ENCODE measurements at regions not wholly inside any gene's neighbourhood (a gene's known extent, or its start where the extent isn't known, plus 50 kb on each side); places are given as distances from the start of the nearest gene placed in this dataset.

DNA sequence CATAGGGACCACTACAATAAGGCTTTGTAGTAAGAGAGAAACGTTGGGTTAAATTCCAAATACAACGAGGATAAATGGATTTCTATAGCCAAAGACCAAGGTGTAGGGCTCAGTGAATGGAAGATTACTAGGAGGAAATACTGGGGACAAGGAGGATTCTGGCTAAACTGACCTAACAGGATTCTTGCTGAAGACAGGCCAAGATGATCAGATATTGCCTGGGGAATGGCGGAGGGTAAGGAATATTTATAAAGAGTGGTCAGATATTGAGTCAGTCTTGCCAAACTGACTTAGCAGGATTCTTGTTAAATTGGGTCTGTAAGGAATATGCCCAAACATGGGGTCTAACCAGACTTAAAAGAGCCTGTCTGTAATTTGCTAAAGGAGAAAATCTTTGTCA is 463.8 kb downstream of the EDEM1 start:
- no peaks in the 10 kb centered on the region for H3K79me2 ChIP-seq (ENCODE audit: control insufficient read depth, insufficient read depth, low read length)
- no peak overlapping the region for H3K4me2 ChIP-seq (ENCODE audit: insufficient read depth, low read length)
- H3K36me3 ChIP-seq (ENCODE audit: control insufficient read depth, insufficient read depth, low read length) = no peaks in the 10 kb centered on the region
- no peak overlapping the region for H3K9ac ChIP-seq (ENCODE audit: insufficient read depth in 1 of 2, low read depth in 2 of 2, low read length in 2 of 2)
- no peaks in the 10 kb centered on the region for H3K4me1 ChIP-seq (replicated peaks in 1 of 2; ENCODE audit: control insufficient read depth in 2 of 2, insufficient read depth in 2 of 2, low read length in 2 of 2)
- in situ Hi-C loops (cut with MboI) = no loop called here
- H3K27me3 ChIP-seq (ENCODE audit: control insufficient read depth in 2 of 2, insufficient read depth in 2 of 2, low read length in 2 of 2) = no peaks in the 10 kb centered on the region
- no peaks in the 10 kb centered on the region for H4K20me1 ChIP-seq (replicated peaks; ENCODE audit: control insufficient read depth, insufficient read depth, low read length)
- no peaks in the 10 kb centered on the region for H3K9me3 ChIP-seq (replicated peaks; ENCODE audit: control insufficient read depth, insufficient read depth, low read depth, low read length)
- H2AFZ ChIP-seq (ENCODE audit: low read depth, low read length) = no peak overlapping the region
- no peaks in the 10 kb centered on the region for H3K9me1 ChIP-seq (ENCODE audit: control insufficient read depth, insufficient read depth, low read length)
- H3K27ac ChIP-seq (ENCODE audit: extremely low read depth, low read depth, low read length) = no peak overlapping the region
- no peak for DNase-seq (ENCODE audit: extremely low read depth in 1 of 4, low spot score in 3 of 4)
- no peak for ATAC-seq
- no peak for FAIRE-seq
- no TSS peak for BruUV-seq (replicated peaks)
- ChIA-PET CTCF (ENCODE audit: low intra/inter-chr PET ratio) (interaction anchor here (0.7 kb wide), 1 partner anchor 22 kb away, joined by 3 read pairs; no protein-coding TSS in a partner anchor), POLR2A (no interaction called here)
- intact Hi-C loops (cut with micrococcal nuclease) = no loop called here
- 6% methylated on average over 3 of the region's 3 CpGs for WGBS (ENCODE audit: insufficient coverage, low coverage, missing lambda C conversion rate)
- H3K4me3 ChIP-seq = no peak overlapping the region
- TF ChIP-seq SRSF7 (optimal IDR thresholded peaks at IDR 0.05; ENCODE audit: low read depth, low read length) = no peak
- no peak for TF ChIP-seq NR2C1 (IDR thresholded peaks at IDR 0.05)
- no peak for TF ChIP-seq NR2C1 (tag; IDR thresholded peaks at IDR 0.05)
- TF ChIP-seq, protein P1, sequence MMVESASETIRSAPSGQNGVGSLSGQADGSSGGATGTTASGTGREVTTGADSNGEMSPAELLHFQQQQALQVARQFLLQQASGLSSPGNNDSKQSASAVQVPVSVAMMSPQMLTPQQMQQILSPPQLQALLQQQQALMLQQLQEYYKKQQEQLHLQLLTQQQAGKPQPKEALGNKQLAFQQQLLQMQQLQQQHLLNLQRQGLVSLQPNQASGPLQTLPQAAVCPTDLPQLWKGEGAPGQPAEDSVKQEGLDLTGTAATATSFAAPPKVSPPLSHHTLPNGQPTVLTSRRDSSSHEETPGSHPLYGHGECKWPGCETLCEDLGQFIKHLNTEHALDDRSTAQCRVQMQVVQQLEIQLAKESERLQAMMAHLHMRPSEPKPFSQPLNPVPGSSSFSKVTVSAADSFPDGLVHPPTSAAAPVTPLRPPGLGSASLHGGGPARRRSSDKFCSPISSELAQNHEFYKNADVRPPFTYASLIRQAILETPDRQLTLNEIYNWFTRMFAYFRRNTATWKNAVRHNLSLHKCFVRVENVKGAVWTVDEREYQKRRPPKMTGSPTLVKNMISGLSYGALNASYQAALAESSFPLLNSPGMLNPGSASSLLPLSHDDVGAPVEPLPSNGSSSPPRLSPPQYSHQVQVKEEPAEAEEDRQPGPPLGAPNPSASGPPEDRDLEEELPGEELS (CRISPR knock-in tag; IDR thresholded peaks at IDR 0.05; ENCODE audit: borderline replicate concordance) = no peak
- TF ChIP-seq DPF2 (IDR thresholded peaks at IDR 0.05) = no peak
- TF ChIP-seq ERF (CRISPR knock-in tag; IDR thresholded peaks at IDR 0.05) = no peak
- TF ChIP-seq SRSF3 (IDR thresholded peaks at IDR 0.05; ENCODE audit: insufficient read depth, low read length) = no peak
- TF ChIP-seq ATF1 (CRISPR knock-in tag; IDR thresholded peaks at IDR 0.05) = no peak
- no peak for TF ChIP-seq ATF1 (tag; IDR thresholded peaks at IDR 0.05)
- no peak for TF ChIP-seq POLR3A (IDR thresholded peaks at IDR 0.05; ENCODE audit: borderline replicate concordance, extremely low read depth, insufficient read depth, insufficient read length)
- no peak for TF ChIP-seq PHF20 (IDR thresholded peaks at IDR 0.05; ENCODE audit: partially characterized antibody)
- TF ChIP-seq, protein P2, sequence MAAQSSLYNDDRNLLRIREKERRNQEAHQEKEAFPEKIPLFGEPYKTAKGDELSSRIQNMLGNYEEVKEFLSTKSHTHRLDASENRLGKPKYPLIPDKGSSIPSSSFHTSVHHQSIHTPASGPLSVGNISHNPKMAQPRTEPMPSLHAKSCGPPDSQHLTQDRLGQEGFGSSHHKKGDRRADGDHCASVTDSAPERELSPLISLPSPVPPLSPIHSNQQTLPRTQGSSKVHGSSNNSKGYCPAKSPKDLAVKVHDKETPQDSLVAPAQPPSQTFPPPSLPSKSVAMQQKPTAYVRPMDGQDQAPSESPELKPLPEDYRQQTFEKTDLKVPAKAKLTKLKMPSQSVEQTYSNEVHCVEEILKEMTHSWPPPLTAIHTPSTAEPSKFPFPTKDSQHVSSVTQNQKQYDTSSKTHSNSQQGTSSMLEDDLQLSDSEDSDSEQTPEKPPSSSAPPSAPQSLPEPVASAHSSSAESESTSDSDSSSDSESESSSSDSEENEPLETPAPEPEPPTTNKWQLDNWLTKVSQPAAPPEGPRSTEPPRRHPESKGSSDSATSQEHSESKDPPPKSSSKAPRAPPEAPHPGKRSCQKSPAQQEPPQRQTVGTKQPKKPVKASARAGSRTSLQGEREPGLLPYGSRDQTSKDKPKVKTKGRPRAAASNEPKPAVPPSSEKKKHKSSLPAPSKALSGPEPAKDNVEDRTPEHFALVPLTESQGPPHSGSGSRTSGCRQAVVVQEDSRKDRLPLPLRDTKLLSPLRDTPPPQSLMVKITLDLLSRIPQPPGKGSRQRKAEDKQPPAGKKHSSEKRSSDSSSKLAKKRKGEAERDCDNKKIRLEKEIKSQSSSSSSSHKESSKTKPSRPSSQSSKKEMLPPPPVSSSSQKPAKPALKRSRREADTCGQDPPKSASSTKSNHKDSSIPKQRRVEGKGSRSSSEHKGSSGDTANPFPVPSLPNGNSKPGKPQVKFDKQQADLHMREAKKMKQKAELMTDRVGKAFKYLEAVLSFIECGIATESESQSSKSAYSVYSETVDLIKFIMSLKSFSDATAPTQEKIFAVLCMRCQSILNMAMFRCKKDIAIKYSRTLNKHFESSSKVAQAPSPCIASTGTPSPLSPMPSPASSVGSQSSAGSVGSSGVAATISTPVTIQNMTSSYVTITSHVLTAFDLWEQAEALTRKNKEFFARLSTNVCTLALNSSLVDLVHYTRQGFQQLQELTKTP (IDR thresholded peaks at IDR 0.05; ENCODE audit: low read depth in 1 of 2, partially characterized antibody in 2 of 2) = no peak
- TF ChIP-seq, protein P3, sequence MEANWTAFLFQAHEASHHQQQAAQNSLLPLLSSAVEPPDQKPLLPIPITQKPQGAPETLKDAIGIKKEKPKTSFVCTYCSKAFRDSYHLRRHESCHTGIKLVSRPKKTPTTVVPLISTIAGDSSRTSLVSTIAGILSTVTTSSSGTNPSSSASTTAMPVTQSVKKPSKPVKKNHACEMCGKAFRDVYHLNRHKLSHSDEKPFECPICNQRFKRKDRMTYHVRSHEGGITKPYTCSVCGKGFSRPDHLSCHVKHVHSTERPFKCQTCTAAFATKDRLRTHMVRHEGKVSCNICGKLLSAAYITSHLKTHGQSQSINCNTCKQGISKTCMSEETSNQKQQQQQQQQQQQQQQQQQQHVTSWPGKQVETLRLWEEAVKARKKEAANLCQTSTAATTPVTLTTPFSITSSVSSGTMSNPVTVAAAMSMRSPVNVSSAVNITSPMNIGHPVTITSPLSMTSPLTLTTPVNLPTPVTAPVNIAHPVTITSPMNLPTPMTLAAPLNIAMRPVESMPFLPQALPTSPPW (CRISPR knock-in tag; IDR thresholded peaks at IDR 0.05) = no peak
- no peak for TF ChIP-seq ZBTB1 (CRISPR knock-in tag; IDR thresholded peaks at IDR 0.05; ENCODE audit: borderline replicate concordance, low read depth)
- no peak for TF ChIP-seq DIDO1 (tag; IDR thresholded peaks at IDR 0.05; ENCODE audit: low read depth)
- no peak for TF ChIP-seq CSDE1 (IDR thresholded peaks at IDR 0.05)
